Fibroblast of gingiva (primary cell): ENCODE measurements at regions not wholly inside any gene's neighbourhood (a gene's known extent, or its start where the extent isn't known, plus 50 kb on each side); places are given as distances from the start of the nearest gene placed in this dataset.
"Not testable (repeated sequence)": the region's sequence is repeated elsewhere in the genome, so short reads cannot be mapped to it uniquely, and the experiment has no call there.

Experiments
- DNase-seq: peaks from one replicate; pipeline ENCODE4 v3.0.0-alpha.2; 2011; ENCODE audit warnings: low read depth

DNA sequence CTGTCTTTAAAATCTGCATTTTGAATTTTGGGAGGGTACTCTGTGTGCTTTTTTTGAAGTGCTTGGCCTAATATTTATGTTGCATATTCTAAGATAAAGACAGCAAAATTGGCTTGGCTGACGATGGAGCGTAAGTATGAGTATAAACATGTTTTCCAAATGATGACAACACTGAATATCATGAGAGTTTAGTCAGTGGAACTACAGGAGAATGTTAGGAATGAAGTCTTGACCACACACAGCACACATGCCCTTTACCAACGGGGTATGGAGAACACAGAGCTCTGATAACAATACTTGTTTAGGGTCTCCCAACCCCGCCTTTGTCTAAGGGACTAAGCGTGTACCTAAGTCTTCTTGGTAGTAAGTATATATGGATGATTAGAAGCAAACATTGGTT lies 253.9 kb upstream of the FZD8 start:
- DNase-seq = peak; percentile 32

DNA sequence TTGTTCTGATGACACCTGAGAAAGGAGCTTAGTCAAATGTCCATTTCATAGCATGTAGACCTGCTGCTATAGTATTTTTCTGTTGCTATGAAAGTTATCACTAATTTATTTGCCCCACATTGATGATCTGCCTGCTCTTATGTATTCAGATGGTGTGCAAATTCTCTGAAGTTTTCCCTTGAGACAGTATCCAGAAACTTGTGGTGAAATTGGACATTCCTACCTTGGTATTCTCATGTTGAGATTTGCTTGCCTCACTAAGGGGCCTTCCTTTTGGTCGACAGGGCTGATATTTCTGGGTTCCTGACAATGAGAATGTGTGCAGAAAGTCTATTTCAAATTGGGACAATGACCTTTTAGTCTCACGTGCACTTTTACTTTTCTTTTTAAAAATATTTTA lies 253.2 kb upstream of the FZD8 start:
- DNase-seq = no peak

DNA sequence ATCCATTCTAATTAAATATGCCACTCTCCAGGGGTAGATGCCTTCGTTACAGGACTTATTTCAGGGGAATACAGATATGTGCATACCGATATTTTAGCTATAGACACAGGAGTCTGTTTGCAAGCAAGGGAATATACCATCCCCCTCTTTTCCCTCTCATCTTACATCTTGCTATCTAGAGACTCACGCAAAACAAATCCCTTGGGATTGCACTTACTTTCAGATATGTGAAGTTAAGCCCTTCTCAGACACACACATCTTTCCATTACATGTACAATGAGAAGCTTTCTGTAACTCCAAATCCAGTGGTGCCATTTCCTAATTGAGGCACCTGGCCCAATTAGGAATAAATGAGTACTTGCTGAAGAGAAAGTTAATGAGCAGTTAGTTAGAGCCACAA lies 250.4 kb upstream of the FZD8 start:
- no peak for DNase-seq

DNA sequence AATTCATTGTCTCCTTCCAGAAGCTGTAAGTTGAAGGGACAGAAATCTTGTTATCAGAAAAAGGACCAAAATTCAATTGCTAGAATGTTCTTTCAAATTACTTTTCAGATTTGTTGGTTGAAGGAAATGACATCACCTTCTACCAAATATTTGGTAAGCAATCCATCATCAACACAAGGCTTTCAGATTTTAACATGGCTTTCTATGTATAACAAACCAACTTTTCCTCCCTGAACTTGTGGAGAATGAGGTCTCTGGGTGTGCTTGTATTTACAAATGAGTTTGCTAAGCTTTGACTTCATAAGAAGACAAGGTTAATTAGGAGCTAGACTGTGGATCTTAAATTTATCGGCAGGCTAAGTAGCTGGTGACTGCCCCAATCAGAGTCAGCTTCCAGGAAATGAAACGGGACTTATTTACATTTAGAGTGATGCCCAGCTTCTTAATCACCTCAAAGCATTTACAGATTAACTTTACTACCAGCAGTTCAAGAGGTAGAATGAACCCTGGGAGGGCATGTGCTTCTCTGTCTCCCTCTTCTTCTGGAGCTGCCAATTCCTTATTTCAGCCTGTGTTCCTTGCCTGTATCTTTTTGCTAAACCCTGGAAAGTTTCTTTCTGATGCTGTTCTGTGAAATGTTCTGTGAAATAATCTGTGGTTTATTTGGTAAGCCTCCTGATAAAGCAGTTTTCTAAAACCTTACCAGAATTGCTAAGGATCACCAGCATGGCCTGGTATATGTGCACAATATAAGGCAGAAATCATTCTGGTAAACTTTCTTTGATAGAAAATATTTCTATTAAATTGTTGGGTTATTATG lies 248.8 kb upstream of the FZD8 start:
- DNase-seq = no peak

DNA sequence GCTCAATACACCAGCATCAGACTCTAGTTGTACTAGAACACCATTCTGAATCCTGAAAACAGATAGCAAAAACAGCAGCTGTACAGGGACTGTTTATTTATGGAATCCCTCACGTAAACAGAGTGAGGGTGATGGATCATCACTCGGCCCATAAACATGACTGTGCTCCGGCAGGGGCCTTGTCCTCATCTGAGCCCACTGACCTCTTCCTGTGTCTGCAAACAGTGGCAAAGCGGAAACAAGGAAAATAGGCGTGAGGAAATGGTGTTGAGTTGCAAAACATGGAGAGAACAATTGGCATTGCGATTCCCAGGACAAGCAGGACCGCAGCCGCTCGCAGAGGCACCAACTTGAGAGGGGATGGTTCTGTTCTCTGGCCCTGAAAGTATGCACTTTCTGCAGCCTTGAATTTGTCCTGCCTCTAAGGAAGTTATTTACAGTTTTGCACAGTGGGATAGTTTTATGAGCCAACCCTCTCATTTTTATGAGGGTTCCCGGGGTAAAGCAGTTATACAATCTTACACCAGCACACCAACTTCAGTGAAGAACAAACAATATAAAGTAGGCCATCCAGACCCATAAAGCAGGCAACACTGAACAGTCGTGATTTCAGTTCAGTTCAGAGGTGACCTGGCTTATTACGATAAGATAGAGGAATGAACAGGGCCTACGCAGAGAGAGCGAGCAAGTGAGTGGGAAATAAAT lies 248.0 kb upstream of the FZD8 start:
- no peak for DNase-seq

DNA sequence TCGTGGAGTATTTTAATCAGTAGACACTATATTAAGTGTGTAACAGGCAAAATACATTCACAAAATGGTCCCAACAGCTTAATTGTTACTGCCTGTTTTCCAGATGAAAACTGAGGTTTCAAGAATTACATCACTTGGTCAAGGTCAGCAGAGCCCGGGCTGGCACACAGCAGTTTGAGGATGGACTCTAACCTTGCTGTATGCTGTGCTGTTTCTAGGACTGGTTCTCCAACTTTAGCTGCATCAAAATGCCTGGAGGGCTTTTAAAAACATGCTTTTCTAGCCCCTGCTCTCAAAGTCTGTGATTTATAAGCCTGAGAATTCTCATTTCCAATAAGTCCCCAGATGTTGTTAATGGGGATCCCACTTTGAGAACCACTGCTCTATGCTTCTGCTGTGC lies 247.1 kb upstream of the FZD8 start:
- no peak for DNase-seq

DNA sequence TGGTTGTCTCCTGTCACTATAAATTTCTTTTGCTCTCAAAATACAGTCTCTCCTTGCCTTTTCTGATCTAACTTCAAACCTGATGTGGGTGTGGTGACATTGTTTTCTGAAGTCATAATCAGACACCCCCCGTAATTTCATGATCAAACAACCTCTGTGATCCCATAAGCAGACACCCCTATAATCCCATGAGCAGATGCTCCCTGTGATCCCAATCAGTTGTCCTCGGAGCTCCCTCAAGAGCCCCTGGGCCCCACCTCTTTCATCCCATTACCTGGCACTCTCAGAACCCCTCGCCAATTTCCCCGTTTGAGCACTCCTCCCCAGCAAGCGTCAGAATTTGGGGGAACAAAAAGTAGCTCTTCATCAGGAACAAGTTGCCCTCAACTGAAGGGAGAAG lies 246.3 kb upstream of the FZD8 start:
- DNase-seq = no peak

DNA sequence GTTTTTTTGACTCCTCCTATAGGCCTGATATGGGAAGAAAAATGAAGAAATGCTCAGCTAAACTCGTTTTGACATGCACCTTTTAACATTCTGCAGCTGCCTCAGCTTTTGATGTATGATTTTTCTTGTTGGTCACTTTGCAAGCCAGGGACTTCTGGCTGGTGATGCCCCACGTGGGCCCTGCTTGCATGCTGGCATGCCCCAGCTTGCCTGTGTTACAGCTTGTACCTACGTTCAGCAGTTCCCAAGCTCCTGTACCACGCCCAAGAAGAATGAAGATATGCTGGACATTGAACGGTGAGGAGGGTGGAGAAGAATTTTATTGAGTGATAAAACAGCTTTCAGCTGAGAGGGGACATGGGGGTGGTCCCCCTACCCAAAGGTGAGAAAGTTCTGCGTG lies 245.6 kb upstream of the FZD8 start:
- DNase-seq = no peak

DNA sequence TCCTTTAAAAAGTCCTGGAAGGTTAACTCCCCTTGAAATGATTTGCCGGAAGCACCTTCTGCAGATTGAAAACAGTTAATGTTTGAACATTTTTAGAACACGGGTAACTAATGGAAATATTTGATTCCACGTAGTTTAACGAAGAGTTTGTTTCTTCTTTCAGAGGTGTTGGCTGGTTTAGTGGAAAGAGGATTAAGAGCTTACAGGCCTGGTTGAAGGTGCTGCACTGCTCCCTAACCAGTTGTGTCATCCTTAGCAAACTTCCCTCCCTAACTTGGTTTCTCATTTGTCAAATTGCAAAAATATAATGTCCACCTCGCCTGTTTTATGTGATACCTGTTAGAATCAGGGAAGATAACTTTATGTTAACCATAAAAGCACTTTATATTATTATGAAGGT lies 243.0 kb upstream of the FZD8 start:
- DNase-seq = no peak

DNA sequence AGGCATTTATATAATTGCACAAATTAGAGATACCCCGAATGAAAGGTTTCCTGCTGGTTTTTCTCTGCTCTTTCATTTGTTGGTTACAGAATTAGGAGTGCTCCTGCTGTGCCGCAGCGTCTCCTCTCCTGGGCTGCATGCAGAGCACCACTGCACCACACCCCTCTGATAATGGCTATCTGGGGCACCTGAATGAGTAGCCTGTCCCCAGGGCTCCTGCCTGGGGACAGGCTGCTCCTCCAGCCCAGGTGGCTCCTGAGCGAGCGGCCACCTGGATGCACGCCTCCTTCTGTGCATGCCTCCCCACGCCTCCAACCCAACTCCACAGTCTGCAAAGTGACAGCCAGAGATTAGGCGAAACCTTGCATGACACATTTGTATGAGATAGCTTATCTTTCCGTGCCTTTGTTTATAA lies 242.6 kb upstream of the FZD8 start:
- DNase-seq = no peak

DNA sequence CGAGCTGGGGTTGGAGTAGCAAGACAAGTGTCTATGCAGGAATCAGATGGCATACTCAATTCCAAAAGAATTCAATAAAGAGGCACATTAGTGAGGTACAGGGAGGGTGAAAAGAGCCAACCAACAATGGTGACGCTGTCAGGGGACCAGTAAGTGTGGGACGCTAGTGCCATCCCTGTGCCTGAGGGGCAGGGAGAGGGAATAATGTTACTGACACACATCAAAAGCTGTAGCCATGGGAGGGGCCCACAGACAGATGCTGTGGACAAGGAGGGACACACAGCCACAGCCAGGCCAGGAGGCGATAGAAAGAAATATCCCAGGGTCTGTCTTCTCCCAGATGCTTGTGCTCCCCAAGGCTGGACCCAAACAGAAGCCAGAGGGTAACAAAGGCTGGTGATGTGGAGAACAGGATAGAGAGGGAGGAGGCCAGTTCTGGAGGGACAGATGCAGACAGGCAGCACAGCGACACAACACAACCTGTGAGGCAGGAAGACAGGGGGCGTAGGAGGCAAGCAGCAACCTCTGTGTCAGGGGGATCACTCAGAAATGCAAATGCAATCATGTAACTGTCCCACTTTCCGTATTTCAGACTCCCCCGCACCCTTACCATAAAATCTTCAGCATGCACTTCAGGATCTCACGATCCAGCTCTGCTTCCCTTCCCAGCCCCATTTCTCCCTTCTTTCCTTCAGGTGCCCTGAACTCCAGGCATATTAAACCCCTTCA lies 240.5 kb upstream of the FZD8 start:
- no peak for DNase-seq

DNA sequence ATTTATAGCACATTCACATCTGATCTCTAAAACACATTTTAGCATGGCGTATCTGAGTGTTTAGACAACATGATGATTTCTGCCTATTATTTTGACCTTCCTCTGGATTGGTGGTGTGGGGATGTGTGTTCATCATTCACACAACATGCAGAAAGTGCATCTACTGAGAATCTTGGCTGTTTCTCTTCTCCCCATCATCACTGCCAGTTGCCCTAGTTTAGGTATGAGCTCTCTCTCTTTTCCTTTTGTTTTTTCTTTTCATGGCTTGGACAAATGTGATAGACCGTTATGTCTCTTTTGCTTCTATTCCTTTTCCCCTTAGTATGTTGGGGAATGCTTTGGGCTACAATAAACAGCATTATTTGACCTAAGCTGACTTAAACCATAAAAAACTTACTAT lies 239.2 kb upstream of the FZD8 start:
- DNase-seq = no peak

DNA sequence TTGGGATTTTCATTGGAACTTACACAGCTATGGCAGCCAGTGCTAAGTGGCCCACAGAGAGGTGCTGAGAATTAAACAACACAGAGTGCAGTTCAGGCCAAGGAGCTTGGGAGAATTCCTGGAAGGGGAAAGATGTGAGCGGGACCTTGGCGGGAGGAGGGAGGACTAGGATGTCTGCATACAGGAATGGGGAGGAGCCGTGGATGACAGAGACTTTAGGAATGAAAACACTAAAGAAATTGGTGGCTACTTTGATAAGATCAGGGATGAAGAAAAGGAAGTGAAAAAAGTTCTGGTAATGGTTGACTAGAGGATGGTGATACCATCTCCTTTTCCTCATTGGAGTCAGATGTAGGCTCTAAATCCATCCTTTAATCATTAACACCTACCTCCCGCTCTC lies 234.2 kb upstream of the FZD8 start:
- no peak for DNase-seq

DNA sequence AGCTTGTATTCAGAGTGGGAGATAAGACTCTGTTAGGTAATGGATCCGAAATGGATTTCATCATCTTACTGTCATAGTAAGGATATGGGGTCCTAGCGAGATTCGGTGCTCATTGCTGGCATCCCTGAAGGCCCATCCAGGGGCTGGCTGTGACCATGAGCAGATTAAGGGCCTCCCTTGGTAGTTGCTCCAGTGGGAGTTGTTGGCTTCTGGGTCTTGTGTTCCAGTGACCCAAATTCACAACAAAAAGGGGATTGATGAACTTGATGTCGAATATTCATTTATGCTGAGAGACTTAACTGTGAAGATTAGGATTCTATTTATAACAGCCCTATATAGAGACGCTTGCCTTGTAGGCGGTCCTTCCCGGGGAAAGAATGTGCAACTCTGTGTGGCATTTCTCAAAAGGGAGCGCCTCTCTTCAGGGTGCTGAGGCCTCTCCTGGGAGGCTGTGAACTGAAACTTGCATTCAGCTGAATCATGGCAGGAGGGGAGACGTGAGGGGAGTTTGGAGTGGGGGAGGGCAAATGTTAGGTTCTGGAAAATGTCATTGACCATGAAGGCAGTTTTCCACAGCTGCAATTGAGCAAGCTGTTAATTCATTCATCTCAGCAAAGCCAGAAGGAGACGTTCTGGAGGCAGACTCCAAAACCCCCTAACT lies 233.1 kb upstream of the FZD8 start:
- DNase-seq = no peak

DNA sequence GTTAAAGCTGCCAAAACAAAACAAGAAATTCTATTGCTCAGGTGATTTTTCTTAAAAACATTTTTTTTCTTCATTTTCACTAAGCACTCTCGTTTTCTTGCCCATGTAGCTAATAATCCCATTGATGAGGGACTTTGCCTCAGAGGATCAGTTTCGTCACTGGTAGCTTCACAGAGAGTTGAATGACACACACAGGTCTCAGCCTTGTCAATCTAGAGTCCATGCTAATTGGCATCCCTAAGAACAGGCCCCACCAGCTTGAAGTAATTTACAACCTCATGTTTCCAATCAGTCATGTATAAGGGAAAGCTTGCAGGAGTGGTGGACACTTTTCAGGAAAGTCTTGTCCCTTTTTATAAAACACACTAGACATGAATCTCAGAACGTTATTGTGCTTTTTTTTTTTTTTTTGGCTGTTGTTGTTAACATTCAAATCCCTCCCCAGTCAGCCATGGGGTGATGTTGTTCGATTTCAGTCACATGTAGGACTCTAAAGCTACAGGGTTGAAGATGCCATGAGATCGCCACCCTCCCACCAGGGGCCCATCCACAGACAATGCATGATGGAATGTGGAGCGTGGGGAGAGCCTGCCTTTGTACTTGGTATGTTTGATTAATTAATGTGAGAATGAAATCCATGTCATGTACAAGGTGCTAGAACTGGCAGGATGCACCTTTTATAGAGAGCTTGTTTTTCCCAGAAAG lies 232.4 kb upstream of the FZD8 start:
- no peak for DNase-seq

DNA sequence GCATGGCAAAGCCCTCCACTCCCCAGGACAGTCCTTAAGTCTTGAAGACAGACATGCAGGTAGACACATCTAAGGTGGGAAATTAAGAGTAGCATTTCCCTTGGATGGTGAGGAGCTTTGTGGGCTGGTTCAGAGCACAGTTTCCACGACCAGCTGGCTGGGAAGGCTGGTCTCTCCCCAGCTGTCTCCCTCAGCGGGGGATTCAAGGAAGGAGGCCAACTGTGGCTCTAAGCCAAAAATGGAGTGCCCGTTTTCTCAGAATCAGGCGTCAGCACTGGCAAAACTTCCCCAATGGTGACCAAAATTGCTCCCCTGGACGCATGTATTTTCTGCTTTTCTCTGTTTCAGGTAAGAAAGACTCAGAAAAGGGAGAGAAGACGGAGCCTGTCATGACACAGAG lies 230.6 kb upstream of the FZD8 start:
- DNase-seq = no peak

DNA sequence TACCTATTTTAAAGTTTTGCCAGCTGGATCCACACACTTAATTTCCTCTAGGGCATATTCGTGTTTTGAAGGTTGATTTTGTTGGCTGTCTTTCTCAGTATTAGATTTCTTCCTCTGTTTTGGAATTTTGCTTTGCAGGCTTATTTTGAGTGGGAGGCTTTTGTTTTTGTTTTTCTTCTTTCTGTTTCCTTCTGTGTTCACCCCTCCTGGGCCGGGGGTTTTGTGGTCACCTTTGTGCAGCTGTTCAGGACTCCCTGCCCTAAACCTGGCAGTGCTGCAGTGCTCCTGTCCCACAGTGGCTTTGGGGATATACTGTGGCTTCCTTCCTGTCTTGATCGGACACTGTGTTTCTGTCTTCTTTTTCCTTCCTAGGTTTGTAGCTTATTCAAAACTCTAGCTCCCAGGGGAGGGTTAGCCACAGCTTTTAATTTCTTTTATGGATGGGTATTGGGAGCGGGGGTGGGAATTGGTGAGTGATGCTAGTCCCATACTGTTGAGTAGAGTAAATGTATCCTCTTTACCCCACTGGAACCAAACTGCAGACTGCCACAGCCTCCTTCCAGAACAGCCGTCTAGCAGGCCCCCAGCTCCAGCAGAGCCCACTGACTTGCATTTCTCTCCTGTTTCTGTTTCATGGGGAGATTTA lies 228.7 kb upstream of the FZD8 start:
- no peak for DNase-seq

DNA sequence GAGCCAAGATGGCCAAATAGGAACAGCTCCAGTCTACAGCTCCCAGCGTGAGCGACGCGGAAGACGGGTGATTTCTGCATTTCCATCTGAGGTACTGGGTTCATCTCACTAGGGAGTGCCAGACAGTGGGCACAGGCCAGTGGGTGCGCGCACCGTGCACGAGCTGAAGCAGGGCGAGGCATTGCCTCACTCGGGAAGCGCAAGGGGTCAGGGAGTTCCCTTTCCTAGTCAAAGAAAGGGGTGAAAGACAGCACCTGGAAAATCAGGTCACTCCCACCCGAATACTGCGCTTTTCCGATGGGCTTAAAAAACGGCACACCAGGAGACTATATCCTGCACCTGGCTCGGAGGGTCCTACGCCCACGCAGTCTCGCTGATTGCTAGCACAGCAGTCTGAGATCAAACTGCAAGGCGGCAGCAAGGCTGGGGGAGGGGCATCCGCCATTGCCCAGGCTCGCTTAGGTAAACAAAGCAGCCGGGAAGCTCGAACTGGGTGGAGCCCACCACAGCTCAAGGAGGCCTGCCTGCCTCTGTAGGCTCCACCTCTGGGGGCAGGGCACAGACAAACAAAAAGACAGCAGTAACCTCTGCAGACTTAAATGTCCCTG lies 216.7 kb upstream of the FZD8 start:
- not testable (repeated sequence) for DNase-seq

DNA sequence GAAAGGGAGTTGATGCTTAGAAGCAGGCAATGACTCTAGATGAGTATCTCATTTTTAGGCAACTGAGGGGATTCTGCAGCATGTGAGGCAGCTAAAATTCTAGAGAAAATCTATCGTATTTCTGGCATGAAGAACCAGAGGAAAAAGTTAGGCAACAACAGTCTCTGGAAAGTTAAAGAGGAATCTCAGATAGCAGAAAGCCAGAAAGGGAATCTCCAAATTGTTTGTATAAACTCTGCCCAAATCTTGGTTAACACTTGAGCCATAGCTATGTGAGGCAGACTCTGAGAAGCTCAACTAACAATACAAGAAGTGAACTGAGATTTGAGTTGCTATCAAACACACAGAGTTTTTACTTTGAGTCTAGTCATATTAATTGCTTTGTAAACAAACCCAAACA lies 215.8 kb upstream of the FZD8 start:
- DNase-seq = no peak

DNA sequence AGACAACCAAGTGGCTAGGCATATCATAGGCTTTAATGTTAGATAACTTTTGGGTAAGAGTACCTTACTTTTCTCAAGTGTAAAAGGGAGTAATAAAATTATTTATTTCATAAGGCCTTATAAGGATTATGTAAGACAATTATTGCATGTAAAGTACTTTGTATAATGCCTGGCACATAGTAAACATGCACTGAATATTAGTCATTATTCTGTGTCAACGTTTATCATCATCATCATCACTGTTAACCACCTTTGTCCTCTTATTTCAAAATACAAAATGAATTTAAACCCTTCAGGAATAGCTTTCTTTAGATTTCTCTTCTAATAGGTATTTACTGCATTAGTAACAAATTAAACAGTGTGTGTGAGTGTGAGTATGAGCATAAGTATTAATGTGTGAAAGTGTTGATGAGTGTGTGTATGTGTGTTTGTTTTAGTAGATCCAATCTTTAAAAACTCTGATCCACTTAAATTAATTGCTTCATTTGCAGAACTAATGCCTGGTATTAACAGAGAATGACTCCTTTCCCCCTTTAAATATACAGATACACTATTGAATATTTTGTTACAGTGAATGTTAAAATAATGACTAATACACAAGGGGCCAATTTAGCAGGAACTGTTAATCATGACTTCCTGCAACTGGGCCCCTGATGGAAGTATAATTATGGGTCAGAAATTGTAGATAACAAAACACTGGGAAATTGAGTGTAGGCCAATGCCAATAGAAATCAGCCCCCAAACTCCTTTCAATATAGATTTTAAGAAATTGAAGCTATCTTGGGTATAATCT lies 213.3 kb upstream of the FZD8 start:
- DNase-seq = no peak
